ENCODE measurements at regions not wholly inside any gene's neighbourhood (a gene's known extent, or its start where the extent isn't known, plus 50 kb on each side); places are given as distances from the start of the nearest gene placed in this dataset.

- Mint-ChIP-seq H3K27me3 (ENCODE audit: insufficient read depth, unreplicated experiment) (no peaks in the 10 kb centered on the region), H3K36me3 (ENCODE audit: insufficient read depth, unreplicated experiment) (no peaks in the 10 kb centered on the region), H3K9me3 (ENCODE audit: unreplicated experiment) (no peaks in the 10 kb centered on the region), H3K4me1 (ENCODE audit: insufficient read depth, unreplicated experiment) (no peaks in the 10 kb centered on the region), H3K4me3 (ENCODE audit: unreplicated experiment) (no peak overlapping the region), H3K27ac (ENCODE audit: low read depth, unreplicated experiment) (no peak overlapping the region)
- intact Hi-C loops (cut with micrococcal nuclease) = no loop called here
- ChIA-PET POLR2A (no interaction called here), CTCF (interaction anchor here (1.0 to 1.4 kb wide), 2 partner anchors 10 to 25 kb away, joined by 3 to 4 read pairs; no protein-coding TSS in a partner anchor)
- no peak for DNase-seq (ENCODE audit: unreplicated experiment)
- no peak for TF ChIP-seq CTCF (IDR thresholded peaks at IDR 0.05; ENCODE audit: unreplicated experiment)
- no TSS peak for BruUV-seq (replicated peaks)
Observed at GRCh38 chr2:220152281-220152935, 525.0 kb downstream of the SLC4A3 start.

GRCh38 chr2:220153118-220153517 is 525.7 kb downstream of the SLC4A3 start:
- no peaks in the 10 kb centered on the region for H3K27me3 Mint-ChIP-seq (ENCODE audit: insufficient read depth, unreplicated experiment)

GRCh38 chr2:220154304-220154703 is 526.9 kb downstream of the SLC4A3 start:
- no peak for DNase-seq (ENCODE audit: unreplicated experiment)
- no TSS peak for BruUV-seq (replicated peaks)
- intact Hi-C loops (cut with micrococcal nuclease) = no loop called here
- Mint-ChIP-seq H3K36me3 (ENCODE audit: insufficient read depth, unreplicated experiment) (no peaks in the 10 kb centered on the region), H3K27ac (ENCODE audit: low read depth, unreplicated experiment) (no peak overlapping the region), H3K9me3 (ENCODE audit: unreplicated experiment) (no peaks in the 10 kb centered on the region), H3K4me3 (ENCODE audit: unreplicated experiment) (no peak overlapping the region), H3K4me1 (ENCODE audit: insufficient read depth, unreplicated experiment) (no peaks in the 10 kb centered on the region), H3K27me3 (ENCODE audit: insufficient read depth, unreplicated experiment) (no peaks in the 10 kb centered on the region)
- POLR2A ChIA-PET = interaction anchor here (0.6 kb wide), 1 partner anchor 530 kb away, joined by 4 read pairs; no protein-coding TSS in a partner anchor
- CTCF ChIA-PET = interaction anchor here (0.6 to 0.7 kb wide), 2 partner anchors 11 to 594 kb away, joined by 4 to 6 read pairs; no protein-coding TSS in a partner anchor
- peak; percentile 9 for TF ChIP-seq CTCF (IDR thresholded peaks at IDR 0.05; ENCODE audit: unreplicated experiment)

More at GRCh38 chr2:220153118-220153517, 525.7 kb downstream of the SLC4A3 start:
- no peak for TF ChIP-seq CTCF (IDR thresholded peaks at IDR 0.05; ENCODE audit: unreplicated experiment)
- Mint-ChIP-seq H3K4me3 (ENCODE audit: unreplicated experiment) (no peak overlapping the region), H3K4me1 (ENCODE audit: insufficient read depth, unreplicated experiment) (no peaks in the 10 kb centered on the region), H3K36me3 (ENCODE audit: insufficient read depth, unreplicated experiment) (no peaks in the 10 kb centered on the region), H3K27ac (ENCODE audit: low read depth, unreplicated experiment) (no peak overlapping the region), H3K9me3 (ENCODE audit: unreplicated experiment) (no peaks in the 10 kb centered on the region)
- ChIA-PET POLR2A (no interaction called here), CTCF (interaction anchor here (1.4 kb wide), 1 partner anchor 9 kb away, joined by 4 read pairs; no protein-coding TSS in a partner anchor)
- intact Hi-C loops (cut with micrococcal nuclease) = no loop called here
- DNase-seq (ENCODE audit: unreplicated experiment) = no peak
- BruUV-seq (replicated peaks) = no TSS peak

- CTCF ChIA-PET = no interaction called here
- Mint-ChIP-seq H3K27ac (ENCODE audit: low read depth, unreplicated experiment) (no peak overlapping the region), H3K36me3 (ENCODE audit: insufficient read depth, unreplicated experiment) (peaks cover 7% of the 10 kb centered on the region), H3K9me3 (ENCODE audit: unreplicated experiment) (no peaks in the 10 kb centered on the region), H3K27me3 (ENCODE audit: insufficient read depth, unreplicated experiment) (no peaks in the 10 kb centered on the region), H3K4me1 (ENCODE audit: insufficient read depth, unreplicated experiment) (peaks cover 5% of the 10 kb centered on the region), H3K4me3 (ENCODE audit: unreplicated experiment) (no peak overlapping the region)
- DNase-seq (ENCODE audit: unreplicated experiment) = no peak
- no TSS peak for BruUV-seq (replicated peaks)
- POLR2A ChIA-PET = no interaction called here
- intact Hi-C loops (cut with micrococcal nuclease) = no loop called here
- no peak for TF ChIP-seq CTCF (IDR thresholded peaks at IDR 0.05; ENCODE audit: unreplicated experiment)
Observed at GRCh38 chr2:220157312-220157711, 529.9 kb downstream of the SLC4A3 start.
